K562 (cell line): ENCODE measurements at regions not wholly inside any gene's neighbourhood (a gene's known extent, or its start where the extent isn't known, plus 50 kb on each side); places are given as distances from the start of the nearest gene placed in this dataset.

Source experiments
- ATAC-seq: fragments of 200-7000 bp; cut with Tn5 transposase; 3 replicates; pipeline ENCODE4 v1.9.1; 2020; ENCODE audit warnings: moderate library complexity
- BruUV-seq: library from RNA; stranded (reverse); fragments of 400-500 nt; replicated peaks from 2 replicates; lab custom pipeline; 2021; lab: Mats Ljungman, UMichigan
- CTCF ChIA-PET: fragments of 300-600 bp; formaldehyde crosslinking; extraction: SDS; loops from one replicate; lab custom pipeline; 2021; ENCODE audit warnings: low intra/inter-chr PET ratio; lab: Yijun Ruan, JAX
- POLR2A ChIA-PET: fragments of 300-600, 350-650 bp; sonication (Branson Sonifier 250); formaldehyde crosslinking; extraction: SDS; loops from one replicate; lab custom pipeline; 2021; ENCODE audit warnings: antibody characterized with exemption, inconsistent platforms; lab: Yijun Ruan, JAX
- DNase-seq, 4 experiments: peaks; one replicate each; pipeline versions ENCODE4 v3.0.0 to v3.0.0-alpha.2; 2011 to 2018; ENCODE audit warnings: low spot score in 3 of 4, mixed read lengths in 3 of 4; ENCODE audit errors: extremely low read depth in 1 of 4
- FAIRE-seq: peaks from 2 replicates; lab custom pipeline; 2011; peaks lifted over from hg19 to GRCh38; lab: Jason Lieb, UNC
- H2AFZ ChIP-seq: 2 replicates; pipeline ENCODE4 v1.6.0; 2011; ENCODE audit warnings: low read depth, low read length, control low read depth, inconsistent platforms
- H3K27ac ChIP-seq: fragments of 200-600 bp; 3 replicates; pipeline ENCODE4 v1.8.0; 2011; ENCODE audit warnings: low read depth, mild to moderate bottlenecking, control low read depth, inconsistent platforms, low read length, moderate library complexity, mixed read lengths; ENCODE audit errors: extremely low read depth
- H3K27me3 ChIP-seq, 2 experiments: fragments of 300-600 bp in 1 of 2; 2 replicates in 1 of 2; 3 replicates in 1 of 2; pipeline versions ENCODE4 v1.6.0 to v1.8.0; 2011; ENCODE audit warnings: inconsistent platforms in 2 of 2, low read length in 2 of 2, mild to moderate bottlenecking in 1 of 2, mixed read lengths in 1 of 2, moderate library complexity in 1 of 2; ENCODE audit not compliant: control insufficient read depth in 2 of 2, insufficient read depth in 2 of 2
- H3K36me3 ChIP-seq: fragments of 300-600 bp; 3 replicates; pipeline ENCODE4 v1.8.0; 2011; ENCODE audit warnings: mild to moderate bottlenecking, low read length, inconsistent platforms; ENCODE audit not compliant: control insufficient read depth, insufficient read depth
- H3K4me1 ChIP-seq, 2 experiments: fragments of 200-600 bp in 1 of 2; replicated peaks in 1 of 2; 2 replicates in 1 of 2; 3 replicates in 1 of 2; pipeline versions ENCODE4 v1.5.1 to v1.8.0; 2011; ENCODE audit warnings: inconsistent platforms in 2 of 2, low read length in 2 of 2, mild to moderate bottlenecking in 1 of 2, mixed read lengths in 1 of 2, moderate library complexity in 1 of 2; ENCODE audit not compliant: control insufficient read depth in 2 of 2, insufficient read depth in 2 of 2
- H3K4me2 ChIP-seq: 2 replicates; pipeline ENCODE4 v1.6.1; 2011; ENCODE audit warnings: low read length, control low read depth, inconsistent platforms, mixed read lengths; ENCODE audit not compliant: insufficient read depth
- H3K4me3 ChIP-seq: fragments of 200-600 bp; sonication (generic), shearing (Covaris generic); 2 replicates; pipeline ENCODE4 v1.5.1; 2016; ENCODE audit warnings: control low read depth, inconsistent platforms
- H3K79me2 ChIP-seq: fragments of 200-600 bp; 3 replicates; pipeline ENCODE4 v1.8.0; 2011; ENCODE audit warnings: low read length, inconsistent platforms; ENCODE audit not compliant: control insufficient read depth, insufficient read depth
- H3K9ac ChIP-seq, 2 experiments: 2 replicates each; pipeline versions ENCODE4 v1.6.0 to v1.6.1; 2011; ENCODE audit warnings: low read depth in 2 of 2, low read length in 2 of 2, control low read depth in 1 of 2, inconsistent platforms in 1 of 2, mild to moderate bottlenecking in 1 of 2, mixed read lengths in 1 of 2; ENCODE audit not compliant: insufficient read depth in 1 of 2
- H3K9me1 ChIP-seq: one replicate; pipeline ENCODE4 v1.6.0; 2011; ENCODE audit warnings: inconsistent platforms, mild to moderate bottlenecking, low read length, moderate library complexity; ENCODE audit not compliant: control insufficient read depth, insufficient read depth
- H3K9me3 ChIP-seq: replicated peaks from 2 replicates; pipeline ENCODE4 v1.5.1; 2011; ENCODE audit warnings: low read depth, low read length, inconsistent platforms; ENCODE audit not compliant: control insufficient read depth, insufficient read depth
- H4K20me1 ChIP-seq: replicated peaks from 2 replicates; pipeline ENCODE4 v1.6.1; 2011; ENCODE audit warnings: low read length, inconsistent platforms, mixed read lengths; ENCODE audit not compliant: control insufficient read depth, insufficient read depth
- CLOCK ChIP-seq: fragments of 250-450 bp; sonication (Bioruptor Pico); IDR thresholded peaks from 2 replicates; pipeline ENCODE4 v1.4.0; 2020; ENCODE audit warnings: mild to moderate bottlenecking, moderate library complexity, borderline replicate concordance
- CREBBP ChIP-seq: IDR thresholded peaks from one replicate; pipeline ENCODE4 v1.6.1; 2012; ENCODE audit warnings: low read depth, mild to moderate bottlenecking, control low read depth, inconsistent platforms, low read length
- HDAC2 ChIP-seq: fragments of 450-650 bp; IDR thresholded peaks from 2 replicates; pipeline ENCODE4 v1.6.1; 2016; ENCODE audit warnings: mild to moderate bottlenecking
- MCM5 ChIP-seq: fragments of 450-650 bp; IDR thresholded peaks from 2 replicates; pipeline ENCODE4 v1.6.1; 2016; ENCODE audit warnings: low read depth
- NELFE ChIP-seq: IDR thresholded peaks from 2 replicates; pipeline ENCODE4 v1.6.1; 2011; ENCODE audit warnings: mild to moderate bottlenecking; ENCODE audit not compliant: insufficient read depth, insufficient read length
- POLR2H ChIP-seq: IDR thresholded peaks from 2 replicates; pipeline ENCODE4 v1.6.1; 2016; ENCODE audit warnings: missing genetic modification characterization, low read depth, mild to moderate bottlenecking, control low read depth, missing compliant biosample characterization, moderate library complexity
- RFX1 ChIP-seq: fragments of 450-650 bp; IDR thresholded peaks from 2 replicates; pipeline ENCODE4 v1.6.1; 2016; ENCODE audit warnings: mild to moderate bottlenecking, moderate library complexity
- SMAD2 ChIP-seq: fragments of 150-350 bp; IDR thresholded peaks from 2 replicates; pipeline ENCODE4 v1.6.1; 2014; ENCODE audit warnings: low read depth, mild to moderate bottlenecking, low read length
- SOX6 ChIP-seq: fragments of 450-650 bp; IDR thresholded peaks from 2 replicates; pipeline ENCODE4 v1.6.1; 2014; ENCODE audit warnings: mild to moderate bottlenecking
- STAT5A ChIP-seq: IDR thresholded peaks from 2 replicates; pipeline ENCODE4 v1.6.1; 2012; ENCODE audit warnings: low read length, inconsistent platforms, borderline replicate concordance
- THRAP3 ChIP-seq: fragments of 450-650 bp; IDR thresholded peaks from 2 replicates; pipeline ENCODE4 v1.6.1; 2016; ENCODE audit warnings: mild to moderate bottlenecking, inconsistent platforms, borderline replicate concordance
- WHSC1 ChIP-seq: IDR thresholded peaks from one replicate; pipeline ENCODE4 v1.6.1; 2012; ENCODE audit warnings: low read length, control low read depth, inconsistent platforms
- ZBTB7A ChIP-seq: IDR thresholded peaks from 2 replicates; pipeline ENCODE4 v1.6.1; 2011; ENCODE audit warnings: low read depth, mild to moderate bottlenecking, low read length, moderate library complexity, borderline replicate concordance; ENCODE audit not compliant: control insufficient read depth
- ZFP30 ChIP-seq: fragments of 250-450 bp; sonication (Bioruptor Pico); IDR thresholded peaks from 2 replicates; pipeline ENCODE4 v1.8.0; 2022; ENCODE audit warnings: moderate library complexity, mild to moderate bottlenecking, inconsistent platforms, borderline replicate concordance
- WGBS: fragments of 100-300 bp; shearing (Covaris generic); methylation state at CpG from one replicate; pipeline ENCODE4 v1.1.6; 2016; ENCODE audit warnings: low coverage, mixed read lengths; ENCODE audit not compliant: insufficient coverage; ENCODE audit errors: missing lambda C conversion rate; 5-methylcytosine and 5-hydroxymethylcytosine counted together
- in situ Hi-C: fragments of 300-500 bp; cut with MboI; formaldehyde crosslinking; loops from 4 replicates; pipeline ENCODE4 v1.15.0; 2018; ENCODE audit warnings: inconsistent platforms, mixed read lengths
- intact Hi-C: fragments of 100-400 bp; cut with micrococcal nuclease; formaldehyde crosslinking; loops from 2 replicates; pipeline ENCODE4 v1.14.2; 2022

GRCh38 chr2:100643467-100643866 lies 80.7 kb downstream of the PDCL3 start:
- H3K79me2 ChIP-seq: no peaks in the 10 kb centered on the region
- intact Hi-C loops: no loop called here
- no peak overlapping the region for H3K9ac ChIP-seq
- in situ Hi-C loops: no loop called here
- no peaks in the 10 kb centered on the region for H4K20me1 ChIP-seq
- no TSS peak for BruUV-seq
- no peaks in the 10 kb centered on the region for H3K9me1 ChIP-seq
- no peaks in the 10 kb centered on the region for H3K9me3 ChIP-seq
- FAIRE-seq (no peak), DNase-seq (no peak), ATAC-seq (no peak)
- ChIA-PET POLR2A (no interaction called here), CTCF (no interaction called here)
- TF ChIP-seq RFX1: no peak
- TF ChIP-seq MCM5: no peak
- no peak for TF ChIP-seq HDAC2
- no peak overlapping the region for H3K4me2 ChIP-seq
- H3K4me3 ChIP-seq: no peak overlapping the region
- no peak overlapping the region for H3K27ac ChIP-seq
- 0% methylated on average over 3 of the region's 3 CpGs for WGBS
- no peaks in the 10 kb centered on the region for H3K36me3 ChIP-seq
- peaks cover 0 to 36% of the 10 kb centered on the region in 2 experiments; a peak in 3 of 5 replicates for H3K27me3 ChIP-seq
- no peaks in the 10 kb centered on the region for H3K4me1 ChIP-seq
- no peak overlapping the region for H2AFZ ChIP-seq

GRCh38 chr2:100643906-100644501 lies 81.2 kb downstream of the PDCL3 start:
- in situ Hi-C loops (no loop called here), intact Hi-C loops (no loop called here)
- ATAC-seq (no peak), FAIRE-seq (no peak), DNase-seq (no peak)
- no peaks in the 10 kb centered on the region for H3K36me3 ChIP-seq
- no peaks in the 10 kb centered on the region for H4K20me1 ChIP-seq
- H3K4me3 ChIP-seq: no peak overlapping the region
- 0% methylated on average over 6 of the region's 6 CpGs for WGBS
- H3K9me1 ChIP-seq: no peaks in the 10 kb centered on the region
- H3K9me3 ChIP-seq: no peaks in the 10 kb centered on the region
- ChIA-PET POLR2A (no interaction called here), CTCF (no interaction called here)
- no peak overlapping the region for H2AFZ ChIP-seq
- H3K27ac ChIP-seq: no peak overlapping the region
- H3K4me1 ChIP-seq: no peaks in the 10 kb centered on the region
- no TSS peak for BruUV-seq
- no peak overlapping the region for H3K4me2 ChIP-seq
- no peak overlapping the region for H3K9ac ChIP-seq
- peaks cover 0 to 35% of the 10 kb centered on the region in 2 experiments; a peak in 3 of 5 replicates for H3K27me3 ChIP-seq
- TF ChIP-seq SOX6: no peak
- TF ChIP-seq NELFE: no peak
- TF ChIP-seq SMAD2: no peak
- no peak for TF ChIP-seq CREBBP
- TF ChIP-seq WHSC1: no peak
- TF ChIP-seq CLOCK: no peak
- no peak for TF ChIP-seq THRAP3
- TF ChIP-seq ZBTB7A: no peak
- TF ChIP-seq POLR2H (tag): no peak
- TF ChIP-seq STAT5A: no peak
- TF ChIP-seq ZFP30 (CRISPR knock-in tag): no peak
- H3K79me2 ChIP-seq: no peaks in the 10 kb centered on the region
